Activated B cell treated with CpG ODN at 0.5 μM for 24 hours (primary cell): ENCODE measurements at regions not wholly inside any gene's neighbourhood (a gene's known extent, or its start where the extent isn't known, plus 50 kb on each side); places are given as distances from the start of the nearest gene placed in this dataset.

ENCODE experiments used
- ATAC-seq: fragments of 200-7000 bp; cut with Tn5 transposase; one replicate; pipeline ENCODE4 v1.10.0; 2021; ENCODE audit warnings: low read depth, mild to moderate bottlenecking, moderate library complexity
- CTCF ChIA-PET: fragments of 350-600 bp; sonication (Branson Sonifier 250); formaldehyde crosslinking; loops from one replicate; lab custom pipeline; 2021; ENCODE audit warnings: antibody characterized with exemption; lab: Charles Lee
- POLR2A ChIA-PET: fragments of 350-600 bp; sonication (Branson Sonifier 250); formaldehyde crosslinking; loops from one replicate; lab custom pipeline; 2021; ENCODE audit warnings: antibody characterized with exemption; lab: Charles Lee
- DNase-seq: peaks from one replicate; pipeline ENCODE4 v3.0.0; 2022
- H3K27ac Mint-ChIP-seq: one replicate; pipeline ENCODE4 v1.8.0; 2020; ENCODE audit warnings: mixed read lengths
- H3K27me3 Mint-ChIP-seq: one replicate; pipeline ENCODE4 v1.8.0; 2021; ENCODE audit warnings: mixed read lengths
- H3K36me3 Mint-ChIP-seq: one replicate; pipeline ENCODE4 v1.8.0; 2021; ENCODE audit warnings: low read depth, mixed read lengths
- H3K4me1 Mint-ChIP-seq: one replicate; pipeline ENCODE4 v1.8.0; 2021; ENCODE audit warnings: mixed read lengths
- H3K4me3 Mint-ChIP-seq: one replicate; pipeline ENCODE4 v1.8.0; 2020; ENCODE audit warnings: mild to moderate bottlenecking, mixed read lengths
- H3K9me3 Mint-ChIP-seq: one replicate; pipeline ENCODE4 v1.8.0; 2020; ENCODE audit warnings: mixed read lengths
- CTCF ChIP-seq: fragments of 200-600 bp; IDR thresholded peaks from one replicate; pipeline ENCODE4 v1.8.0; 2022; ENCODE audit warnings: antibody characterized with exemption, mild to moderate bottlenecking
- intact Hi-C: fragments of 100-400 bp; cut with micrococcal nuclease; formaldehyde crosslinking; loops from one replicate; pipeline ENCODE4 v1.15.1; 2024

GRCh38 chr6:156525541-156525940 lies 251.6 kb upstream of the ARID1B start:
- Mint-ChIP-seq H3K27me3 (no peaks in the 10 kb centered on the region), H3K36me3 (no peaks in the 10 kb centered on the region), H3K9me3 (no peaks in the 10 kb centered on the region), H3K27ac (no peak overlapping the region), H3K4me1 (no peaks in the 10 kb centered on the region), H3K4me3 (no peak overlapping the region)
- TF ChIP-seq CTCF, result no peak
- ChIA-PET CTCF (no interaction called here), POLR2A (no interaction called here)
- intact Hi-C loops, result no loop called here
- DNase-seq, result no peak
- ATAC-seq, result no peak

- no peak for DNase-seq
- POLR2A ChIA-PET, result no interaction called here
- peaks cover 10% of the 10 kb centered on the region for H3K9me3 Mint-ChIP-seq
- H3K36me3 Mint-ChIP-seq, result peaks cover 4% of the 10 kb centered on the region
- intact Hi-C loops, result no loop called here
- H3K4me3 Mint-ChIP-seq, result no peak overlapping the region
- no peak overlapping the region for H3K27ac Mint-ChIP-seq
- no peak for ATAC-seq
- no peaks in the 10 kb centered on the region for H3K27me3 Mint-ChIP-seq
- CTCF ChIA-PET, result no interaction called here
- no peak for TF ChIP-seq CTCF
- H3K4me1 Mint-ChIP-seq, result no peaks in the 10 kb centered on the region
Measured at GRCh38 chr6:156519940-156520339, 257.2 kb upstream of the ARID1B start.

DNA sequence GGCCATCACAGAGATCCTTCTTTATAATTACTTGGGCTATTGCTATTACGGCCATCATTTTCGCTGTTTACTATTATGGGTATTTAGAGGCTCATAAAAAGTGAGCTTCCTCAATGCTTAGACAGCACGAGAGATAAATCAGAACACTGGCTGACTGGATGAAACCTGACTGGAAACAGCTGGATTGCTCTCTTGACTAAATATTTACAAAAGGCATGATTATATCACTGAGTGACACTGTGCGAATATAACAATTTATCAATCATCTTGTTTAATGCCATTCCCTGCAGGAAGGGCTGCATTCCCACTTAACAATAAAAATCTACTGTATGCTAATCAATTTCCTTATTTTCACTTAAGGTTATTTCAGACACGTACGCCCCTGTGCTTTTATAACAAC lies 260.1 kb upstream of the ARID1B start:
- H3K36me3 Mint-ChIP-seq, result peaks cover 4% of the 10 kb centered on the region
- ChIA-PET POLR2A (no interaction called here), CTCF (no interaction called here)
- peaks cover 10% of the 10 kb centered on the region for H3K9me3 Mint-ChIP-seq
- ATAC-seq (no peak), DNase-seq (no peak)
- no peaks in the 10 kb centered on the region for H3K27me3 Mint-ChIP-seq
- intact Hi-C loops, result no loop called here
- no peak overlapping the region for H3K27ac Mint-ChIP-seq
- TF ChIP-seq CTCF, result no peak
- no peak overlapping the region for H3K4me3 Mint-ChIP-seq
- no peaks in the 10 kb centered on the region for H3K4me1 Mint-ChIP-seq

DNA sequence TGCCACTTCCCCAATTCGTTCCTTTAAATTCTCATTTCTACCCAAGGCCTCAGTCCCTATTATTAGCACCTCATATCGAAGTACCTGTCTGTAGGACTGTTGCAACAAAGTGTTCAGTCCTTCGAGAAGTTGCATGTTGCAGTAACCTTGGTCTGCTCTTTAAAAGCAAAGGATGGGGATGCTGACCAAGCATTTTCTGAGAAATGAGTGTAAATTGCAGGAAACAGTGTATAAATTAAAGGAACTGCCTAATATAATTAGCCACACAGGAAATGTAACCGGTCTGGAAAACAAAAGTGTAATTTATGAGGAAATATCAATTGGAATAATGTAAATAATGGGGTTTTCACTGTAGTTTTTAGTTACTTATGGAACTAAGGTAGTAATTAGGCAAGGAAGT lies 261.9 kb upstream of the ARID1B start:
- Mint-ChIP-seq H3K36me3 (peaks cover 4% of the 10 kb centered on the region), H3K9me3 (peaks cover 9% of the 10 kb centered on the region), H3K27ac (no peak overlapping the region), H3K27me3 (no peaks in the 10 kb centered on the region), H3K4me3 (no peak overlapping the region), H3K4me1 (no peaks in the 10 kb centered on the region)
- ChIA-PET POLR2A (no interaction called here), CTCF (no interaction called here)
- TF ChIP-seq CTCF, result no peak
- DNase-seq (no peak), ATAC-seq (no peak)
- intact Hi-C loops, result no loop called here

GRCh38 chr6:156513504-156513903 lies 263.7 kb upstream of the ARID1B start:
- Mint-ChIP-seq H3K27me3 (no peaks in the 10 kb centered on the region), H3K4me3 (no peak overlapping the region), H3K27ac (no peak overlapping the region), H3K4me1 (peaks cover 5% of the 10 kb centered on the region), H3K9me3 (peaks cover under 1% of the 10 kb centered on the region), H3K36me3 (no peaks in the 10 kb centered on the region)
- no peak for TF ChIP-seq CTCF
- ChIA-PET POLR2A (no interaction called here), CTCF (no interaction called here)
- ATAC-seq (no peak), DNase-seq (no peak)
- intact Hi-C loops, result no loop called here
